ENCODE measurements at regions not wholly inside any gene's neighbourhood (a gene's known extent, or its start where the extent isn't known, plus 50 kb on each side); places are given as distances from the start of the nearest gene placed in this dataset.
"Not testable (repeated sequence)": the region's sequence is repeated elsewhere in the genome, so short reads cannot be mapped to it uniquely, and the experiment has no call there.

- not testable (repeated sequence) for H3K27ac ChIP-seq (ENCODE audit: low read depth in 1 of 2, low read length in 1 of 2); H3K9me3 ChIP-seq (ENCODE audit: control insufficient read depth in 2 of 2, insufficient read depth in 1 of 2, low read length in 1 of 2); H3K27me3 ChIP-seq (ENCODE audit: control insufficient read depth in 2 of 2, insufficient read depth in 1 of 2, low read length in 1 of 2); H3K36me3 ChIP-seq (ENCODE audit: control insufficient read depth in 2 of 2, insufficient read depth in 2 of 2, low read length in 1 of 2); DNase-seq (ENCODE audit: low read depth in 6 of 9, low spot score in 9 of 9); H3K4me1 ChIP-seq (ENCODE audit: control insufficient read depth in 2 of 2, insufficient read depth in 2 of 2, low read length in 2 of 2); H3K4me3 ChIP-seq (ENCODE audit: low read length in 2 of 2)
- WGBS = 97% methylated on average over 4 of the region's 4 CpGs
Measured at GRCh38 chr18:39206398-39207103, 1641.0 kb upstream of the CELF4 start.

- Histone ChIP-seq H3K4me3 (ENCODE audit: low read length in 2 of 2) (no peak overlapping the region), H3K9me3 (ENCODE audit: control insufficient read depth in 2 of 2, insufficient read depth in 1 of 2, low read length in 1 of 2) (no peaks in the 10 kb centered on the region), H3K36me3 (ENCODE audit: control insufficient read depth in 2 of 2, insufficient read depth in 2 of 2, low read length in 1 of 2) (no peaks in the 10 kb centered on the region), H3K27ac (ENCODE audit: low read depth in 1 of 2, low read length in 1 of 2) (no peak overlapping the region), H3K27me3 (ENCODE audit: control insufficient read depth in 2 of 2, insufficient read depth in 1 of 2, low read length in 1 of 2) (no peaks in the 10 kb centered on the region), H3K4me1 (ENCODE audit: control insufficient read depth in 2 of 2, insufficient read depth in 2 of 2, low read length in 2 of 2) (no peaks in the 10 kb centered on the region)
- 96% methylated on average over 6 of the region's 6 CpGs for WGBS
- no peak for DNase-seq (ENCODE audit: low read depth in 6 of 9, low spot score in 9 of 9)
Measured at GRCh38 chr18:39205565-39206195, 1640.1 kb upstream of the CELF4 start.

- Histone ChIP-seq H3K27me3 (ENCODE audit: control insufficient read depth in 2 of 2, insufficient read depth in 1 of 2, low read length in 1 of 2) (no peaks in the 10 kb centered on the region), H3K36me3 (ENCODE audit: control insufficient read depth in 2 of 2, insufficient read depth in 2 of 2, low read length in 1 of 2) (no peaks in the 10 kb centered on the region), H3K4me1 (ENCODE audit: control insufficient read depth in 2 of 2, insufficient read depth in 2 of 2, low read length in 2 of 2) (no peaks in the 10 kb centered on the region), H3K9me3 (ENCODE audit: control insufficient read depth in 2 of 2, insufficient read depth in 1 of 2, low read length in 1 of 2) (no peaks in the 10 kb centered on the region), H3K4me3 (ENCODE audit: low read length in 2 of 2) (no peak overlapping the region), H3K27ac (ENCODE audit: low read depth in 1 of 2, low read length in 1 of 2) (no peak overlapping the region)
- 96% methylated on average over 6 of the region's 6 CpGs for WGBS
- DNase-seq (ENCODE audit: low read depth in 6 of 9, low spot score in 9 of 9) = no peak
Measured at GRCh38 chr18:39200153-39200552, 1634.6 kb upstream of the CELF4 start.

GRCh38 chr18:39199231-39199855, 1633.7 kb upstream of the CELF4 start:
- H3K4me1 ChIP-seq (ENCODE audit: control insufficient read depth in 2 of 2, insufficient read depth in 2 of 2, low read length in 2 of 2) = no peaks in the 10 kb centered on the region
- H3K27me3 ChIP-seq (ENCODE audit: control insufficient read depth in 2 of 2, insufficient read depth in 1 of 2, low read length in 1 of 2) = no peaks in the 10 kb centered on the region
- H3K27ac ChIP-seq (ENCODE audit: low read depth in 1 of 2, low read length in 1 of 2) = no peak overlapping the region
- WGBS = 95% methylated on average over 5 of the region's 5 CpGs
- DNase-seq (ENCODE audit: low read depth in 6 of 9, low spot score in 9 of 9) = no peak
- H3K4me3 ChIP-seq (ENCODE audit: low read length in 2 of 2) = no peak overlapping the region
- no peaks in the 10 kb centered on the region for H3K9me3 ChIP-seq (ENCODE audit: control insufficient read depth in 2 of 2, insufficient read depth in 1 of 2, low read length in 1 of 2)
- H3K36me3 ChIP-seq (ENCODE audit: control insufficient read depth in 2 of 2, insufficient read depth in 2 of 2, low read length in 1 of 2) = no peaks in the 10 kb centered on the region

- no peaks in the 10 kb centered on the region for H3K4me1 ChIP-seq (ENCODE audit: control insufficient read depth in 2 of 2, insufficient read depth in 2 of 2, low read length in 2 of 2)
- no peaks in the 10 kb centered on the region for H3K9me3 ChIP-seq (ENCODE audit: control insufficient read depth in 2 of 2, insufficient read depth in 1 of 2, low read length in 1 of 2)
- H3K27me3 ChIP-seq (ENCODE audit: control insufficient read depth in 2 of 2, insufficient read depth in 1 of 2, low read length in 1 of 2) = no peaks in the 10 kb centered on the region
- no peak overlapping the region for H3K27ac ChIP-seq (ENCODE audit: low read depth in 1 of 2, low read length in 1 of 2)
- 93% methylated on average over 4 of the region's 4 CpGs for WGBS
- H3K36me3 ChIP-seq (ENCODE audit: control insufficient read depth in 2 of 2, insufficient read depth in 2 of 2, low read length in 1 of 2) = no peaks in the 10 kb centered on the region
- no peak overlapping the region for H3K4me3 ChIP-seq (ENCODE audit: low read length in 2 of 2)
- no peak for DNase-seq (ENCODE audit: low read depth in 6 of 9, low spot score in 9 of 9)
Measured at GRCh38 chr18:39198376-39198775, 1632.8 kb upstream of the CELF4 start.

- H3K4me3 ChIP-seq (ENCODE audit: low read length in 2 of 2) = no peak overlapping the region
- no peaks in the 10 kb centered on the region for H3K9me3 ChIP-seq (ENCODE audit: control insufficient read depth in 2 of 2, insufficient read depth in 1 of 2, low read length in 1 of 2)
- H3K4me1 ChIP-seq (ENCODE audit: control insufficient read depth in 2 of 2, insufficient read depth in 2 of 2, low read length in 2 of 2) = no peaks in the 10 kb centered on the region
- WGBS = 99% methylated on average over 1 of the region's 1 CpG
- H3K36me3 ChIP-seq (ENCODE audit: control insufficient read depth in 2 of 2, insufficient read depth in 2 of 2, low read length in 1 of 2) = no peaks in the 10 kb centered on the region
- H3K27ac ChIP-seq (ENCODE audit: low read depth in 1 of 2, low read length in 1 of 2) = no peak overlapping the region
- H3K27me3 ChIP-seq (ENCODE audit: control insufficient read depth in 2 of 2, insufficient read depth in 1 of 2, low read length in 1 of 2) = no peaks in the 10 kb centered on the region
- peak in 2 of 9 donors; percentile 6 to 15 for DNase-seq (ENCODE audit: low read depth in 6 of 9, low spot score in 9 of 9)
Measured at GRCh38 chr18:39191931-39192330, 1626.3 kb upstream of the CELF4 start.

GRCh38 chr18:39191058-39191457, 1625.5 kb upstream of the CELF4 start:
- no peak overlapping the region for H3K4me3 ChIP-seq (ENCODE audit: low read length in 2 of 2)
- no peak for DNase-seq (ENCODE audit: low read depth in 6 of 9, low spot score in 9 of 9)
- H3K27ac ChIP-seq (ENCODE audit: low read depth in 1 of 2, low read length in 1 of 2) = no peak overlapping the region
- no peaks in the 10 kb centered on the region for H3K4me1 ChIP-seq (ENCODE audit: control insufficient read depth in 2 of 2, insufficient read depth in 2 of 2, low read length in 2 of 2)
- 98% methylated on average over 2 of the region's 2 CpGs for WGBS
- H3K36me3 ChIP-seq (ENCODE audit: control insufficient read depth in 2 of 2, insufficient read depth in 2 of 2, low read length in 1 of 2) = no peaks in the 10 kb centered on the region
- no peaks in the 10 kb centered on the region for H3K27me3 ChIP-seq (ENCODE audit: control insufficient read depth in 2 of 2, insufficient read depth in 1 of 2, low read length in 1 of 2)
- H3K9me3 ChIP-seq (ENCODE audit: control insufficient read depth in 2 of 2, insufficient read depth in 1 of 2, low read length in 1 of 2) = no peaks in the 10 kb centered on the region

- Histone ChIP-seq H3K4me3 (ENCODE audit: low read length in 2 of 2) (no peak overlapping the region), H3K4me1 (ENCODE audit: control insufficient read depth in 2 of 2, insufficient read depth in 2 of 2, low read length in 2 of 2) (no peaks in the 10 kb centered on the region), H3K27me3 (ENCODE audit: control insufficient read depth in 2 of 2, insufficient read depth in 1 of 2, low read length in 1 of 2) (no peaks in the 10 kb centered on the region), H3K36me3 (ENCODE audit: control insufficient read depth in 2 of 2, insufficient read depth in 2 of 2, low read length in 1 of 2) (no peaks in the 10 kb centered on the region), H3K9me3 (ENCODE audit: control insufficient read depth in 2 of 2, insufficient read depth in 1 of 2, low read length in 1 of 2) (no peaks in the 10 kb centered on the region), H3K27ac (ENCODE audit: low read depth in 1 of 2, low read length in 1 of 2) (no peak overlapping the region)
- 79% methylated on average over 3 of the region's 3 CpGs for WGBS
- DNase-seq (ENCODE audit: low read depth in 6 of 9, low spot score in 9 of 9) = no peak
Measured at GRCh38 chr18:39190508-39190907, 1624.9 kb upstream of the CELF4 start.

GRCh38 chr18:39188278-39188677, 1622.7 kb upstream of the CELF4 start:
- WGBS = 88% methylated on average over 2 of the region's 2 CpGs
- Histone ChIP-seq H3K36me3 (ENCODE audit: control insufficient read depth in 2 of 2, insufficient read depth in 2 of 2, low read length in 1 of 2) (no peaks in the 10 kb centered on the region), H3K4me1 (ENCODE audit: control insufficient read depth in 2 of 2, insufficient read depth in 2 of 2, low read length in 2 of 2) (no peaks in the 10 kb centered on the region), H3K4me3 (ENCODE audit: low read length in 2 of 2) (no peak overlapping the region), H3K27ac (ENCODE audit: low read depth in 1 of 2, low read length in 1 of 2) (no peak overlapping the region), H3K27me3 (ENCODE audit: control insufficient read depth in 2 of 2, insufficient read depth in 1 of 2, low read length in 1 of 2) (no peaks in the 10 kb centered on the region), H3K9me3 (ENCODE audit: control insufficient read depth in 2 of 2, insufficient read depth in 1 of 2, low read length in 1 of 2) (no peaks in the 10 kb centered on the region)
- no peak for DNase-seq (ENCODE audit: low read depth in 6 of 9, low spot score in 9 of 9)

Measured in thymus (tissue), 11 donors.